NOMO-1 treated with DMSO at 0.1 percent for 48 hours (cell line): ENCODE measurements at regions not wholly inside any gene's neighbourhood (a gene's known extent, or its start where the extent isn't known, plus 50 kb on each side); places are given as distances from the start of the nearest gene placed in this dataset.

Source experiments
- DNase-seq: peaks from one replicate; lab custom pipeline; 2025; ENCODE audit not compliant: unreplicated experiment; lab: John Stamatoyannopoulos, UW

DNA sequence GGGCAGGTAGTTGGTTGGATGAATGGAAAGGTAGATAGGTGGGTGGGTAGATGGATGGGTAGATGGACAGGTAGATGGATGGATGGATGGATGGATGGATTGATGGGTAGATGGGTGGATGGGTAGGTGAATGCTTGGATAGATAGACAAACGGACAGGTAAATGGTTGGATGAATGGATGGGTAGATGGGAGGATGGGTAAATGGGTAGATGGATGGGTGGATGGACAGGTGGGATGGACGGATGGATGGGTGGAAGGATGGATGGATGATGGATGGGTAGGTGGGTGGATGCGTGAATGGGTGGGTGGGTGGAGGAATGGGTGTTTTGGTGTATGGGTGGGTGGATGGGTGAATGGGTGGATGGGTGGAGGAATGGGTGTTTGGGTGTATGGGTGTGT lies 50.1 kb upstream of the ASAP2 start:
- no peak for DNase-seq

- no peak for DNase-seq
These were observed 52.6 kb upstream of the ASAP2 start for GRCh38 chr2:9154061-9154460.

DNA sequence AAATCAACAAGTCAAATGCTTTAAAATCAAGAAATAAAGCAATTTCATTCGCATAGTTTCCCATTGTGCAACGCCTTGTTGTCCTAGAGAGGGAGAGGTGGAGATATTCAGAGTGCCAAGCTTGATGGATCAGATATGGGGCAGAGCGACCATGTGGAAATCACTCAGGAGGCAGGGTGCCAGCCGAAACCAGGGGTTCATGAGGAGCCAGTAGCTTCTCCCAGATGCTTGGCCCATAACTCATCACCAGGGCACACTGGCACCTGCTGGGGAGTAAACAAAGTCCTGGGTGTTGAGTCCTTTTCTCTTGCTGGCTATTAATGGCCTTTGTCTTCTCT lies 53.0 kb upstream of the ASAP2 start:
- DNase-seq = no peak

GRCh38 chr2:9152975-9153642 lies 53.5 kb upstream of the ASAP2 start:
- DNase-seq = no peak

- no peak for DNase-seq
These were observed 55.7 kb upstream of the ASAP2 start for GRCh38 chr2:9150906-9151305.

DNA sequence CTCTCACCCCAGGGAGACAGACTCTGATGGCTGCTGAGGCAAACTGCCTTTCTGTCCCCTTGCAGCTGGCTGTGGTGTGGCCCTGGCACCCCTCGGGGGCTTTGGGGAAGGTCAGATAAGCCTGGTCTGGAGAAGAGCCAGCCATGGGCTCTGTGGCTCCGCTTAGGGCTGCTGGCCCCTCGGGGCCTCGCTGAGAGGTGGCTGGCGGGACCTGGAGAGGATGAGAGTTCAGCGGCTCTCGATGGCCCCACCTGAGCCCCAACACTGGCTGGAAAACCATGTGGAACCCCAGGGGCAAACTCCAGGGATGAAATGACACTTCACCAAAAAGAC lies 56.1 kb upstream of the ASAP2 start:
- DNase-seq = no peak

DNA sequence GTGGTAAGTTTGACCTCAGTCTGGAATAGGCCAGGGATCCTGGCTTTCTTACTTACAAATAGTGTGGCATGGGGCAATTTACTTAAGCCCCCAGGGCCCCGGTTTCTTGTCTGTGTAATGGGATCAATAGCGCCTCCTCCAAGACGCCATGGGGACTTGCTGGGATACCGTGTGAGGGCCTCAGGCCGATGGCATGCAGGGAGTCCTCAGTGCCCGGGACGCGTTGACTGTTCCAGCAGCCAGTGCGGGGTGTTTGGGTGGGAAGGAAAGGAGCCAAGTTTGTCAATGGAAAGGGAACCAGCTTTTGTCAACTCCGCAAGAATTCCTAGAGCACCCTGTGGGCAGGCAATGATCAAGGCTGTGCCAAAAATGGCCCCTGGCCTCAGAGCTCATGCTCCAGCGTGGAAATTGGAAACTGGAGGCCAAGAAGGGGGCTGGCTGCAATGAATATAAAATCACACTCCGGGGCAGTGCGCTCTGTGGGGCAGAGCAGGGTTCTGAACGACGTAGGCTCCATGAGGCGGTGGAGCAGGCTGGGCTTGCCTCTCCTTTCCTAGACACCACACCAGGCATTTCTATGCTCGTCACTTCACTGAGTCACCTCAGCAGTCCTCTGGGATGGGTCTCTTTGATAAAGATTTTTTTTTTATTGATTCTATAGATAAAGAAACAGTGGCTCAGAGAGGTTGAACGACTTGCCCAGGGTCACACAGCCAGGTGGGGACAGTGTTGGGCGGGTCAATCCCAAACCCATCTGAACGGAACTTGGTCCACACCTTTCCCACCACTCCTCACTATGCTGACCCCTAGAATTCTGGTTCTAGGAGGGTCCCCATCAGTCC lies 56.7 kb upstream of the ASAP2 start:
- no peak for DNase-seq

GRCh38 chr2:9149388-9149660 lies 57.3 kb upstream of the ASAP2 start:
- no peak for DNase-seq

DNA sequence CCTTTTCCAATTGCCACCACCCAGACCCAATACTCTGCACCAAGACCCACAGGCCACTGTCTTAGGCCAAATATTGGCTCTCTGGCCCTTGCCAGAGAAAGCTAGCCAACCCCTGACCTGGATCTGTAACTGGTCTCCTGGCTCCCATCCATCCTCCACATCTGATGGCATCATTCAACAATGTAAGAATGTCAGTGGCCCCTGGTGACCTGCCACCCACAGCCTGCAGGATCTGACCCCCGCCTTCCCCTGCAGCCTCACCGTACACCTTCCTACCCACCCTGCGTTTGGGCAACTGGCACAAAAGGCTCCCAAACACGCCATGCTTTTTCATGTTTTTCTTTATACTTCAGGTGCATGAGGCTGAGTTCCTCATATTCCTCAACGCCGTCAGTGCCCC lies 60.0 kb upstream of the ASAP2 start:
- DNase-seq = no peak

- no peak for DNase-seq
These were observed 60.7 kb upstream of the ASAP2 start for GRCh38 chr2:9145752-9146430.

DNA sequence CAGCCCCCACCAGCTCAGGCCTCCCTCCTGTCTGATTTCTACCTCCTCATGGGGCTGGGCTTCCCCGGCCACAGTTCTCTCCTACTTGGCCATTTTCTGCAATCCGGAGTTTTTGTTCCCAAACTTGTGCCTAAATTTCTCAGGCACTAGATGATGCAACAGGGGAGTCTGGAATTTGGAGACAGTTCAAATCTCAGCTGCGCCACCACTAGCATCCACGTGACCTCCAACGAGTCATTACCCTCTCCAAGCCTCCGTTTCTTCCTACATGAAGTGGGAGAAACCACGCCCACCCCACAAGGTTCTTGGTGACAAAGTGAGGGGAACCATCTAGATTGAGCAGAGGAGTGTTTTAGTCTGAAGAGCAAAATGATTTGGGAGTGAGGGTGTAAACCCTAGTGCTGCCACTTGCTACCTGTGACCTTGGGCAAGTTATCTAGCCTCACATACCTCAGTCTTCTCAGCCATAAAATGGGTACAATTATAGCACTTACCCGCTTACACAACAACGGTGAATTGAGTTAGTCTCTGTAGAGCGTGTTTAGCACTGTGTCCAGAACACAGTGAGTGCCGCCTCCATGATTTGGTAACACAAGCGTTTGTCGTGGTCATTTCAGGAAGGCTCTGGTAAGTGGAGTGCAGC lies 61.4 kb upstream of the ASAP2 start:
- DNase-seq = no peak

DNA sequence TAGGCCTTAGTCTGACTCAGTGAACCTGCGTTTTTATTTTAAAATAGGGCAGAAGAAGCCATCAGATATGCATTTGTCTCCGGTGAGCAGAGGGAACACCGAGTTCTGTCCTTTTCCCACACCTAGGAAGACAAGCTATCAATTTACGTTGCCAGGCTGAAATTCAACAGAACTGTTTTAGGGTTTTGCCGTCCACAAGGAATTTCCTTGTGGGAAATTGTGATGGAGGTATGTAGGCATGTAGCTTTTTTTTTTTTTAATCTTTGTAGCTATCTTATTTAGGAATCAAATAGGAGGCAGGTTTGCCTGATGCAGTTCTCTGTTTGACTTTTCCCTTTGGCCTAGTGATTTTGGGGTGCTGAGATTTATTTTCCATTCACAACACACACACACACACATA lies 62.0 kb upstream of the ASAP2 start:
- DNase-seq = no peak

DNA sequence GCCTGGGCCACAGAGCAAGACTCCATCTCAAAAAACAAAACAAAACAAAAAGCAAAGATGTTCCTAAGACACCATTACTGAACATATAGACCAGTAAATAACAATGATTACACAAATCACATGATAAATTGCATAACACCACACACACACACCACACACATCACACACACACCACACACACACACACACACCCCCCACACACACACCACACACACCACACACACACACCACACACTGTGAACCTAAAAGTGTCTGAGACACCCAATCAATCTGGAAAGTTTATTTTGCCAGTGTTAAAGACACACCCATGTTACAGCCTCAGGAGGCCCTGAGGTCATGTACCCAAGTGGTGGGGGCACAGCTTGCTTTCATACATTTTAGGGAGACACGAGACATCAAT lies 62.6 kb upstream of the ASAP2 start:
- no peak for DNase-seq

- DNase-seq = no peak
These were observed 63.3 kb upstream of the ASAP2 start for GRCh38 chr2:9143264-9143815.

DNA sequence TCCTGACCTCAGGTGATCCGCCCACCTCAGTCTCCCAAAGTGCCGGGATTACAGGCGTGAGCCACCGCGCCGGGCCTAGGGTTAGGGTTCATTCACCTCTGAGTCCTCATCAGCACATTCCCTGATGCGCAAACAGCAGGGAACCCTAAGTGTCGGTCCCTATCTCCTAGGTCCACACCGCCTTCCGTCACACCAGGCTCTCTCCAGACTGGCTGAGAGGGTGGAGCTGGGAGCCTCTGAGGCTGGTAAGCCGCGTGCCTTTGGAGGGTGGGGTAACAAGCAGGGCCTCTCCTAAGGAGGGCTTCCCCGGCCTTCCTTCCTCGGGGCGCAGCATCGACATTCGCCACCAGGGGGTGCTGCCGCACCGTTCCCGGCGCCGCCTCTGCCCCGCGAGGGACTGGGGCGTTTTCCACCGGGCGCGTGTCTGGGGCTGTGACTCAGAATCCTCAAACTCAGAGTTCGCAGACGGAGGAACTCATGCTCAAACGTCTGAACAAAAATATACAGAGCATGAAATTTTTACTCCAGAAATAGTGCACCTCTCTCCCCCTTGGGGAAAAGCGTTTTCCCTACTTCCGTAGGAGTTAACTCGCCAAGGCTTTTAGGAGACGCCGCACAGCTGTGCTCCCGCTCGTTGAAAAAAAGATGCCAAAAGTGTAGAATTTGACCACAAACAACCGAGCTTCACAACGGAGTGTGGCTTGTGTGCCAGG lies 63.9 kb upstream of the ASAP2 start:
- peak; percentile 66 for DNase-seq

DNA sequence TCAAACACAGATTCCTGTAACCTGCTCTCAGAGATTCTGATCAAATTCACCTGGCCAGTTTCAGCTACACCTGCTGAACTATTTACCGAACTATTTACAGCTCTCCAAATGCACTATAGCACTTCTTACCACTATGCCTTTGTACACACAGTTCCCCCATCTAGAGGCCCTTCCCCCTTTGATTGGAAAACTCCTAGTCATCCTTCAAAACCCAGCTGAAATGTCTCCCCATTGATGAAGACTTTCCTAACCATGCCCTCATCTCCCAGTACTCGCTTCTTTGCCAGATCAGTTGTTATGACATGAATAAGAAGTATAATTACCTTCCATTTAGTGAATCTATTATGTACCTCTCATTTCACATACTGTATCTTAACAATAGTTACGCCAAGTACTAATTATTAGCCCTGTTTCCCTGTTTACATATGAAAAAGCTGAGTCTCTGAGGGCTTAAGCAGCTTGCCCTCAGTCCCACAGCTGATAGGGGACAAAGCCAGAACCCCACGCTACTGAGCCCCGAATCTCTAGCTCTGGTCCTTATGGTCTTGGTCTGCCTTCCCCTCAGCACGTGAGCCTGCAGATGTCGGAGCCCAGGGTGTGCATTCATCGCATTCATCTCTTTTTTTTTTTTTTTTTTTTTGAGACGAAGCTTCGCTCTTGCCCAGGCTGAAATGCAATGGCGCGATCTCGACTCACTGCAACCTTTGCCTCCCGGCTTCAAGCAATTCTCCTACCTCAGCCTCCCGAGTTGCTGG lies 64.7 kb upstream of the ASAP2 start:
- no peak for DNase-seq

DNA sequence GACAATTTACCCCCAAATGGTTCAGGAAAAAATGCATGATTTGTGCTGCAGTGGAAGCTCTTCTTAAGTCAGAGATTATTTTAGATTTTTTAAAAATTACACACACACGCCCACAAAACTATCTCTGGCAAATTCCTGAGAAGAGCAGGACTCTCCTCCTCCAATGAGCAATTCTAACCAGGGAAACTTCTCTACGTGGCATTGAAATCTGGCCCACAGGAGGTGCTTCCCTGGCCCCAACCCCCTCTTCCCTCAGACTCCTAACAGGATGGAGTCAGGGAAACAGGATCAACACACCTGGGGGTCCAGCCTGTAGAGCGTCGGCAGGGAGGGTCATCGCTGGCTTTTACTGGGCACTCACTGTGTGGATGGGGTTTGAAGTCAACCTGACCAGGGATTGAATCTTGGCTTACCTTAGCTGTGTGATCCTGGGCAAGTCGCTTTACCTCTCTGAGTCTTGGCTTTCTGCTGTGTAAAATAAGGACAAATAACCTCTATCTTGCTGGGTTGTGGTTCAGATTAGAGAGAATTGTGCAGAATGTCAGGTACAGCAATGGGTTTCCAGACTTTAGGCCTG lies 65.4 kb upstream of the ASAP2 start:
- DNase-seq = no peak

DNA sequence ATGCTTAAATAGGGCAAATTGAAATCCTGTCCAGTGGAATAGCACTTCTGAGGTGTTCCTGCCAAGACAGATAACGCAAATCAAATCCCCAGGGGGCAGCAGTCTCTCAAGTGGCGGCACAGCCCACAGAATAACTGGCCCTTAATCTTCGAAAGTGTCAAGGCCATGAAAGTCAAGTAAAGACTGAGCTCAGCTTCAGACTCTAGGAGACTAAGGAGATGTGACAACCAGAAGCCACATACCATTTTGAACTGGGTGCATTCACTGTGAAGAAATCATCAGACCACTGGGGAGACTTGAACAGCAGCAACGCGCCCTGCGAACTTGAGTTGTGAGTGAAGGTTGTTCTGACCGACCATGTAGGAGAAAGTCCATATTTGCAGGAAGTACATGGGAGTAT lies 66.0 kb upstream of the ASAP2 start:
- no peak for DNase-seq

DNA sequence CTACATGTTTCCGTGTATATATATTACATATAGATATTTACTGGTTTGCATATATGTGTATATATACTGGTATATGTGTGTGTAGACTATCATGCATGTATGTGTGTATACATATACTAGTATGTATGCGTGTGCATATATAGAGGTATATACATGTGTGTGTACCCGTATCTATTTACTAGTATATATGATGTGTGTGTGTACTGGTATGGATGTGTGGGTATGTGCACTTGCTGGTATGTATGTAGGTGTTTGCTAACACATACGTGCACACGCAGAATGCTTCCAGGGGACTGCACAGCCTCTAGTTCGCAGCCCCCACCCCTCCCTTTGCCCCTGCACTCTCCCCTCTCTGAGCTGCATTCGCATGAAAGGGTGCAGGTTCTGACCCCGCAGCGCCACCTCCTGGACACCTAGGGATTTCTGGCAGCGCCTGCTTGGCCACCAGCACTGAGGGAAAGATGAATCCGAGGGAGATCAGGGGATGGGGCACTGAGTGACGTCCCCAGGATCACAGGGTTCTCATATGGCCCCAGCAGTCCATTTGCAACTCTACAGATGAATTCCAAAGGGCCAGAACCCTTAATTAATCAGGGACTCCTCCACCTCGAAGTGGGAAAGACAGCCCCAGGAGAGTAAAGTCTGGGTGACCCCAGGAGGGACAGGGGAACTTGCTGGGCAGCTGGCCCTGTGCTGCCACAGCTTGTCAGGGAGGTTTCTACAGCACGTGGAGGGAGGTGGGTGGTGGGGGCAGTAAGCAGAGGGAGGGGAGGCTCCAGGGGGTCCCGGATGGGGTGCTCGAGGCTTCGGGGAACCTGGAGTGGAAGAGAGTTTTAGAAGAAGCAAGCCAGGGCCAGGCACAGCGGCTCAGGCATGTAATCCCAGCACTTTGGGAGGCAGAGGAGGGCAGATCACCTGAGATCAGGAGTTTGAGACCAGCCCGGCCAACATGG lies 66.8 kb upstream of the ASAP2 start:
- peak; percentile 45 for DNase-seq
